ENCODE measurements at regions not wholly inside any gene's neighbourhood (a gene's known extent, or its start where the extent isn't known, plus 50 kb on each side); places are given as distances from the start of the nearest gene placed in this dataset.

DNA sequence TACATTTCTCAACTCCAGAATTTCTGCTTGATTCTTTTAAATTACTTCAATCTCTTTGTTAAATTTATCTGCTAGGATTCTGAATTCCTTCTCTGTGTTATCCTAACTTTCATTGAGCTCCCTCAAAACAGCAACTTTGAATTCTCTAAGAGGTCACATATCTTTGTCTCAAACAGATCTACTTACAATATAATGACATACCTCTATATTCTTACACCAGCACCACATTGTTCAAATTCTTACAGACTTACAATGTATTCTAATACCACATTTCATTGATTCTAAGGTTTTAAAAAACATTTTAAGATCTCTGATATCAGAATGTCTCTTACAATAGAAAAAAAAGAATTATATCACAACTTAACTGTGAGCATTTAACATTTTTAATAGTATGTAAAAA is 77.4 kb downstream of the DIRAS3 start (continued):
- TF ChIP-seq NR3C1 (CRISPR knock-in tag; conservative IDR thresholded peaks at IDR 0.05; ENCODE audit: low read depth), result no peak
- no peak for TF ChIP-seq NFE2L1 (CRISPR knock-in tag; IDR thresholded peaks at IDR 0.05)
- TF ChIP-seq, protein P1, sequence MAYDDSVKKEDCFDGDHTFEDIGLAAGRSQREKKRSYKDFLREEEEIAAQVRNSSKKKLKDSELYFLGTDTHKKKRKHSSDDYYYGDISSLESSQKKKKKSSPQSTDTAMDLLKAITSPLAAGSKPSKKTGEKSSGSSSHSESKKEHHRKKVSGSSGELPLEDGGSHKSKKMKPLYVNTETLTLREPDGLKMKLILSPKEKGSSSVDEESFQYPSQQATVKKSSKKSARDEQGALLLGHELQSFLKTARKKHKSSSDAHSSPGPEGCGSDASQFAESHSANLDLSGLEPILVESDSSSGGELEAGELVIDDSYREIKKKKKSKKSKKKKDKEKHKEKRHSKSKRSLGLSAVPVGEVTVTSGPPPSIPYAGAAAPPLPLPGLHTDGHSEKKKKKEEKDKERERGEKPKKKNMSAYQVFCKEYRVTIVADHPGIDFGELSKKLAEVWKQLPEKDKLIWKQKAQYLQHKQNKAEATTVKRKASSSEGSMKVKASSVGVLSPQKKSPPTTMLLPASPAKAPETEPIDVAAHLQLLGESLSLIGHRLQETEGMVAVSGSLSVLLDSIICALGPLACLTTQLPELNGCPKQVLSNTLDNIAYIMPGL (CRISPR knock-in tag; IDR thresholded peaks at IDR 0.05), result no peak
- TF ChIP-seq, protein P2, sequence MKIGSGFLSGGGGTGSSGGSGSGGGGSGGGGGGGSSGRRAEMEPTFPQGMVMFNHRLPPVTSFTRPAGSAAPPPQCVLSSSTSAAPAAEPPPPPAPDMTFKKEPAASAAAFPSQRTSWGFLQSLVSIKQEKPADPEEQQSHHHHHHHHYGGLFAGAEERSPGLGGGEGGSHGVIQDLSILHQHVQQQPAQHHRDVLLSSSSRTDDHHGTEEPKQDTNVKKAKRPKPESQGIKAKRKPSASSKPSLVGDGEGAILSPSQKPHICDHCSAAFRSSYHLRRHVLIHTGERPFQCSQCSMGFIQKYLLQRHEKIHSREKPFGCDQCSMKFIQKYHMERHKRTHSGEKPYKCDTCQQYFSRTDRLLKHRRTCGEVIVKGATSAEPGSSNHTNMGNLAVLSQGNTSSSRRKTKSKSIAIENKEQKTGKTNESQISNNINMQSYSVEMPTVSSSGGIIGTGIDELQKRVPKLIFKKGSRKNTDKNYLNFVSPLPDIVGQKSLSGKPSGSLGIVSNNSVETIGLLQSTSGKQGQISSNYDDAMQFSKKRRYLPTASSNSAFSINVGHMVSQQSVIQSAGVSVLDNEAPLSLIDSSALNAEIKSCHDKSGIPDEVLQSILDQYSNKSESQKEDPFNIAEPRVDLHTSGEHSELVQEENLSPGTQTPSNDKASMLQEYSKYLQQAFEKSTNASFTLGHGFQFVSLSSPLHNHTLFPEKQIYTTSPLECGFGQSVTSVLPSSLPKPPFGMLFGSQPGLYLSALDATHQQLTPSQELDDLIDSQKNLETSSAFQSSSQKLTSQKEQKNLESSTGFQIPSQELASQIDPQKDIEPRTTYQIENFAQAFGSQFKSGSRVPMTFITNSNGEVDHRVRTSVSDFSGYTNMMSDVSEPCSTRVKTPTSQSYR (CRISPR knock-in tag; IDR thresholded peaks at IDR 0.05), result no peak
- no peak for TF ChIP-seq SOX15 (CRISPR knock-in tag; IDR thresholded peaks at IDR 0.05)
- TF ChIP-seq, protein P3, sequence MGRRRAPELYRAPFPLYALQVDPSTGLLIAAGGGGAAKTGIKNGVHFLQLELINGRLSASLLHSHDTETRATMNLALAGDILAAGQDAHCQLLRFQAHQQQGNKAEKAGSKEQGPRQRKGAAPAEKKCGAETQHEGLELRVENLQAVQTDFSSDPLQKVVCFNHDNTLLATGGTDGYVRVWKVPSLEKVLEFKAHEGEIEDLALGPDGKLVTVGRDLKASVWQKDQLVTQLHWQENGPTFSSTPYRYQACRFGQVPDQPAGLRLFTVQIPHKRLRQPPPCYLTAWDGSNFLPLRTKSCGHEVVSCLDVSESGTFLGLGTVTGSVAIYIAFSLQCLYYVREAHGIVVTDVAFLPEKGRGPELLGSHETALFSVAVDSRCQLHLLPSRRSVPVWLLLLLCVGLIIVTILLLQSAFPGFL (CRISPR knock-in tag; IDR thresholded peaks at IDR 0.05; ENCODE audit: borderline replicate concordance), result no peak
- no peak for TF ChIP-seq ELF4 (CRISPR knock-in tag; IDR thresholded peaks at IDR 0.05; ENCODE audit: low read depth)
- no peak for TF ChIP-seq FOXJ3 (CRISPR knock-in tag; IDR thresholded peaks at IDR 0.05; ENCODE audit: borderline replicate concordance)
- TF ChIP-seq, protein P4, sequence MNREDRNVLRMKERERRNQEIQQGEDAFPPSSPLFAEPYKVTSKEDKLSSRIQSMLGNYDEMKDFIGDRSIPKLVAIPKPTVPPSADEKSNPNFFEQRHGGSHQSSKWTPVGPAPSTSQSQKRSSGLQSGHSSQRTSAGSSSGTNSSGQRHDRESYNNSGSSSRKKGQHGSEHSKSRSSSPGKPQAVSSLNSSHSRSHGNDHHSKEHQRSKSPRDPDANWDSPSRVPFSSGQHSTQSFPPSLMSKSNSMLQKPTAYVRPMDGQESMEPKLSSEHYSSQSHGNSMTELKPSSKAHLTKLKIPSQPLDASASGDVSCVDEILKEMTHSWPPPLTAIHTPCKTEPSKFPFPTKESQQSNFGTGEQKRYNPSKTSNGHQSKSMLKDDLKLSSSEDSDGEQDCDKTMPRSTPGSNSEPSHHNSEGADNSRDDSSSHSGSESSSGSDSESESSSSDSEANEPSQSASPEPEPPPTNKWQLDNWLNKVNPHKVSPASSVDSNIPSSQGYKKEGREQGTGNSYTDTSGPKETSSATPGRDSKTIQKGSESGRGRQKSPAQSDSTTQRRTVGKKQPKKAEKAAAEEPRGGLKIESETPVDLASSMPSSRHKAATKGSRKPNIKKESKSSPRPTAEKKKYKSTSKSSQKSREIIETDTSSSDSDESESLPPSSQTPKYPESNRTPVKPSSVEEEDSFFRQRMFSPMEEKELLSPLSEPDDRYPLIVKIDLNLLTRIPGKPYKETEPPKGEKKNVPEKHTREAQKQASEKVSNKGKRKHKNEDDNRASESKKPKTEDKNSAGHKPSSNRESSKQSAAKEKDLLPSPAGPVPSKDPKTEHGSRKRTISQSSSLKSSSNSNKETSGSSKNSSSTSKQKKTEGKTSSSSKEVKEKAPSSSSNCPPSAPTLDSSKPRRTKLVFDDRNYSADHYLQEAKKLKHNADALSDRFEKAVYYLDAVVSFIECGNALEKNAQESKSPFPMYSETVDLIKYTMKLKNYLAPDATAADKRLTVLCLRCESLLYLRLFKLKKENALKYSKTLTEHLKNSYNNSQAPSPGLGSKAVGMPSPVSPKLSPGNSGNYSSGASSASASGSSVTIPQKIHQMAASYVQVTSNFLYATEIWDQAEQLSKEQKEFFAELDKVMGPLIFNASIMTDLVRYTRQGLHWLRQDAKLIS (CRISPR knock-in tag; IDR thresholded peaks at IDR 0.05; ENCODE audit: borderline replicate concordance), result no peak

DNA sequence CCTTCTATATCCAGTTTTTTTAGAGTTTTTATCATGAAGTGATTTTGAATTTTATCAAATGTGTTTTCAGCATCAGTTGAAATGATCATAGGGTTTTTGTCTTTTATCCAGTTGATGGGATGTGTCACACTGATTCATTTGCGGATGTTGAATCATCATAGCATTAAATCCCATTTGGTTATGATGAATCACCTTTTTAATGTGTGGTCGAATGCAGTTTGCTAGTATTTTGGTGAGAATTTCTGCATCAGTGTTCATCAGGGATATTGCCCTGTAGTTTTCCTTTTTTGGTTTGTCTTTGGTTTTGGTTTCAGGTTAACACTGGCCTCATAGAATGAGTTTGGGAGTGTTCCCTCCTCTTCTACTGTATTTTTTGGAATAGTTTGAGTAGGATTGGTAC is 80.3 kb downstream of the DIRAS3 start:
- CTCF ChIA-PET, result no interaction called here
- TF ChIP-seq ZNF416 (CRISPR knock-in tag; IDR thresholded peaks at IDR 0.05) (no peak), HMGA2 (CRISPR knock-in tag; IDR thresholded peaks at IDR 0.05) (no peak), CREM (CRISPR knock-in tag; IDR thresholded peaks at IDR 0.05) (no peak), FOXK1 (CRISPR knock-in tag; IDR thresholded peaks at IDR 0.05) (no peak)
- TF ChIP-seq, protein P5, sequence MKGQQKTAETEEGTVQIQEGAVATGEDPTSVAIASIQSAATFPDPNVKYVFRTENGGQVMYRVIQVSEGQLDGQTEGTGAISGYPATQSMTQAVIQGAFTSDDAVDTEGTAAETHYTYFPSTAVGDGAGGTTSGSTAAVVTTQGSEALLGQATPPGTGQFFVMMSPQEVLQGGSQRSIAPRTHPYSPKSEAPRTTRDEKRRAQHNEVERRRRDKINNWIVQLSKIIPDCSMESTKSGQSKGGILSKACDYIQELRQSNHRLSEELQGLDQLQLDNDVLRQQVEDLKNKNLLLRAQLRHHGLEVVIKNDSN (CRISPR knock-in tag; IDR thresholded peaks at IDR 0.05), result no peak
- TF ChIP-seq, protein P3 (CRISPR knock-in tag; IDR thresholded peaks at IDR 0.05; ENCODE audit: borderline replicate concordance), result no peak
- TF ChIP-seq, protein P6, sequence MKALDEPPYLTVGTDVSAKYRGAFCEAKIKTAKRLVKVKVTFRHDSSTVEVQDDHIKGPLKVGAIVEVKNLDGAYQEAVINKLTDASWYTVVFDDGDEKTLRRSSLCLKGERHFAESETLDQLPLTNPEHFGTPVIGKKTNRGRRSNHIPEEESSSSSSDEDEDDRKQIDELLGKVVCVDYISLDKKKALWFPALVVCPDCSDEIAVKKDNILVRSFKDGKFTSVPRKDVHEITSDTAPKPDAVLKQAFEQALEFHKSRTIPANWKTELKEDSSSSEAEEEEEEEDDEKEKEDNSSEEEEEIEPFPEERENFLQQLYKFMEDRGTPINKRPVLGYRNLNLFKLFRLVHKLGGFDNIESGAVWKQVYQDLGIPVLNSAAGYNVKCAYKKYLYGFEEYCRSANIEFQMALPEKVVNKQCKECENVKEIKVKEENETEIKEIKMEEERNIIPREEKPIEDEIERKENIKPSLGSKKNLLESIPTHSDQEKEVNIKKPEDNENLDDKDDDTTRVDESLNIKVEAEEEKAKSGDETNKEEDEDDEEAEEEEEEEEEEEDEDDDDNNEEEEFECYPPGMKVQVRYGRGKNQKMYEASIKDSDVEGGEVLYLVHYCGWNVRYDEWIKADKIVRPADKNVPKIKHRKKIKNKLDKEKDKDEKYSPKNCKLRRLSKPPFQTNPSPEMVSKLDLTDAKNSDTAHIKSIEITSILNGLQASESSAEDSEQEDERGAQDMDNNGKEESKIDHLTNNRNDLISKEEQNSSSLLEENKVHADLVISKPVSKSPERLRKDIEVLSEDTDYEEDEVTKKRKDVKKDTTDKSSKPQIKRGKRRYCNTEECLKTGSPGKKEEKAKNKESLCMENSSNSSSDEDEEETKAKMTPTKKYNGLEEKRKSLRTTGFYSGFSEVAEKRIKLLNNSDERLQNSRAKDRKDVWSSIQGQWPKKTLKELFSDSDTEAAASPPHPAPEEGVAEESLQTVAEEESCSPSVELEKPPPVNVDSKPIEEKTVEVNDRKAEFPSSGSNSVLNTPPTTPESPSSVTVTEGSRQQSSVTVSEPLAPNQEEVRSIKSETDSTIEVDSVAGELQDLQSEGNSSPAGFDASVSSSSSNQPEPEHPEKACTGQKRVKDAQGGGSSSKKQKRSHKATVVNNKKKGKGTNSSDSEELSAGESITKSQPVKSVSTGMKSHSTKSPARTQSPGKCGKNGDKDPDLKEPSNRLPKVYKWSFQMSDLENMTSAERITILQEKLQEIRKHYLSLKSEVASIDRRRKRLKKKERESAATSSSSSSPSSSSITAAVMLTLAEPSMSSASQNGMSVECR (CRISPR knock-in tag; IDR thresholded peaks at IDR 0.05; ENCODE audit: borderline replicate concordance), result no peak
- TF ChIP-seq, protein P2 (CRISPR knock-in tag; IDR thresholded peaks at IDR 0.05), result no peak

More for the DNA sequence above, 80.3 kb downstream of the DIRAS3 start:
- POLR2A ChIA-PET, result no interaction called here
- ATAC-seq, result no peak
- Mint-ChIP-seq H3K36me3 (no peaks in the 10 kb centered on the region), H3K9me3 (peaks cover 11% of the 10 kb centered on the region; the same call in 1 of the 2 replicates), H3K4me3 (no peak overlapping the region), H3K27ac (no peak overlapping the region), H3K27me3 (ENCODE audit: low read depth) (no peaks in the 10 kb centered on the region), H3K4me1 (no peaks in the 10 kb centered on the region)
- no peak for DNase-seq (ENCODE audit: low spot score)

Measured in WTC11 (cell line).